KMS-11 (cell line): ENCODE measurements at regions not wholly inside any gene's neighbourhood (a gene's known extent, or its start where the extent isn't known, plus 50 kb on each side); places are given as distances from the start of the nearest gene placed in this dataset.

Source experiments
- H2AFZ ChIP-seq: fragments of 200-600 bp; sonication (generic); 2 replicates; pipeline ENCODE4 v1.6.1; 2016; ENCODE audit warnings: antibody characterized with exemption, mixed run types, low read depth
- H3K27ac ChIP-seq: fragments of 200-600 bp; sonication (generic); 2 replicates; pipeline ENCODE4 v1.6.1; 2016; ENCODE audit warnings: mild to moderate bottlenecking, mixed run types
- H3K27me3 ChIP-seq: fragments of 200-600 bp; sonication (generic); 2 replicates; pipeline ENCODE4 v1.6.1; 2017; ENCODE audit warnings: mild to moderate bottlenecking, low read depth, mixed run types, moderate library complexity; ENCODE audit not compliant: insufficient read depth
- H3K36me3 ChIP-seq: fragments of 200-600 bp; sonication (generic); 2 replicates; pipeline ENCODE4 v1.6.1; 2017; ENCODE audit warnings: mild to moderate bottlenecking, mixed run types; ENCODE audit not compliant: insufficient read depth
- H3K4me1 ChIP-seq: fragments of 200-600 bp; sonication (generic); 2 replicates; pipeline ENCODE4 v1.6.1; 2016; ENCODE audit warnings: mild to moderate bottlenecking, low read depth, mixed run types; ENCODE audit not compliant: poor library complexity, severe bottlenecking
- H3K4me2 ChIP-seq: fragments of 200-600 bp; sonication (generic); 2 replicates; pipeline ENCODE4 v1.7.0; 2016; ENCODE audit warnings: mild to moderate bottlenecking, mixed run types
- H3K4me3 ChIP-seq: fragments of 200-600 bp; sonication (generic); IDR thresholded peaks from 2 replicates; pipeline ENCODE4 v1.6.1; 2017; ENCODE audit warnings: low read depth, low read length, mixed read lengths; ENCODE audit not compliant: insufficient read depth
- H3K79me2 ChIP-seq: fragments of 200-600 bp; sonication (generic); 2 replicates; pipeline ENCODE4 v1.6.1; 2016; ENCODE audit warnings: low read depth, mixed run types; ENCODE audit not compliant: insufficient read depth
- H3K9ac ChIP-seq: fragments of 200-600 bp; sonication (generic); 2 replicates; pipeline ENCODE4 v1.6.1; 2016; ENCODE audit warnings: mild to moderate bottlenecking, mixed run types
- H4K20me1 ChIP-seq: fragments of 200-600 bp; sonication (generic); 2 replicates; pipeline ENCODE4 v1.6.1; 2016; ENCODE audit warnings: mild to moderate bottlenecking, mixed run types; ENCODE audit not compliant: insufficient read depth
- TF ChIP-seq, protein P1 (sequence below): fragments of 200-600 bp; sonication (generic); conservative IDR thresholded peaks from 2 replicates; pipeline ENCODE4 v1.6.1; 2017; ENCODE audit warnings: low read depth, mild to moderate bottlenecking, antibody characterized with exemption, low read length, moderate library complexity, mixed read lengths

DNA sequence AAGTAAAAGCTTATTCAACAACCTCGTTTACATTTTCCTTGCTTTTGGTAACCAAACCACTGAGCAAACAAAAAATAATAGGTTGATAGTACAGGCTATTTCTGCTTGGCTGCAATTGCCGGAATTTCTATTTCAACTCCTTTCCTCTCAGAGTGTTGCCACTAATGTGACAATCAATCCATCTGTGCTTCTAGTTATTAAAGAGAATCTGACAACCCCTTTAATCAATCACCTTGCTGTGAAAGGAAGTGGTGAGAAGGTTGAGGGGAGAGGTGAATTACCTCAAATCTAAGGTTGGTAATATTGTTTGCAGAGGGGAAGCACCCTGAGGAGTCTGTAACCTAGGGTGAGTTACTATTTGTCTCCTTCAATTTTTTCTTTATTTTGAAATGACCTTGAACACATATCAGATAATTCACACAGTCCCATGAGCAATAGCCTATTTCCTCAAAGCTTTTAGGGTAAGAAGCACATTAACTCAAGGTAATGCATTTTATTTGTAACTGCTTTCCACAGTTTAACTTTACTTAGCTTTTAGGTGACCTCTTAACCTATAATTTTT, 603.4 kb downstream of the MMUT start:
- Histone ChIP-seq H3K27ac (no peak overlapping the region), H3K4me1 (no peaks in the 10 kb centered on the region), H3K9ac (no peak overlapping the region), H3K4me2 (no peak overlapping the region), H3K4me3 (no peak overlapping the region), H4K20me1 (no peaks in the 10 kb centered on the region), H3K36me3 (no peaks in the 10 kb centered on the region), H2AFZ (no peak overlapping the region), H3K27me3 (no peaks in the 10 kb centered on the region), H3K79me2 (no peaks in the 10 kb centered on the region)
- TF ChIP-seq, protein P1, sequence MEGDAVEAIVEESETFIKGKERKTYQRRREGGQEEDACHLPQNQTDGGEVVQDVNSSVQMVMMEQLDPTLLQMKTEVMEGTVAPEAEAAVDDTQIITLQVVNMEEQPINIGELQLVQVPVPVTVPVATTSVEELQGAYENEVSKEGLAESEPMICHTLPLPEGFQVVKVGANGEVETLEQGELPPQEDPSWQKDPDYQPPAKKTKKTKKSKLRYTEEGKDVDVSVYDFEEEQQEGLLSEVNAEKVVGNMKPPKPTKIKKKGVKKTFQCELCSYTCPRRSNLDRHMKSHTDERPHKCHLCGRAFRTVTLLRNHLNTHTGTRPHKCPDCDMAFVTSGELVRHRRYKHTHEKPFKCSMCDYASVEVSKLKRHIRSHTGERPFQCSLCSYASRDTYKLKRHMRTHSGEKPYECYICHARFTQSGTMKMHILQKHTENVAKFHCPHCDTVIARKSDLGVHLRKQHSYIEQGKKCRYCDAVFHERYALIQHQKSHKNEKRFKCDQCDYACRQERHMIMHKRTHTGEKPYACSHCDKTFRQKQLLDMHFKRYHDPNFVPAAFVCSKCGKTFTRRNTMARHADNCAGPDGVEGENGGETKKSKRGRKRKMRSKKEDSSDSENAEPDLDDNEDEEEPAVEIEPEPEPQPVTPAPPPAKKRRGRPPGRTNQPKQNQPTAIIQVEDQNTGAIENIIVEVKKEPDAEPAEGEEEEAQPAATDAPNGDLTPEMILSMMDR = no peak

DNA sequence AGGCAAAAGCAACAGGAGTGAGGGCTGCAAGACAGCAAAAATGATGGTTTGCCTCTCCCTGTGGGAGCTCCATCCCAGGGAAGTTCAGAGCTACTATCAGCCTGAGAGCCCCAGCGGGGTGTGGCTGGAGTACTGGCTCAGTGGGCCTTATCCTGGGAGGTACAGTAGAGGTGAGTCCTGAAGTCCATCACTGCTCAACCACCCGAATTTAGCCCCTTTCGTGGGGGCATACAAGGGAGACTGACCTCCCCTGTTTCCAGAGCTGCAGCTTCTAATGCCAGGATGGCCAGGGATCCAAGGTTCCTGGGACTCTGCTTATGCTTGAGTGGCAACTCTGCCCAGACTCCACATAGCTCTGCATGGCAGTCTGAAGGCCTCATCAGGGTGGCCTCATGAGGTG, 617.8 kb downstream of the MMUT start:
- no peak overlapping the region for H3K4me2 ChIP-seq
- no peak overlapping the region for H3K9ac ChIP-seq
- H4K20me1 ChIP-seq = no peaks in the 10 kb centered on the region
- H3K36me3 ChIP-seq = no peaks in the 10 kb centered on the region
- TF ChIP-seq, protein P1 = no peak
- H3K4me3 ChIP-seq = no peak overlapping the region
- no peak overlapping the region for H2AFZ ChIP-seq
- H3K4me1 ChIP-seq = no peaks in the 10 kb centered on the region
- H3K79me2 ChIP-seq = no peaks in the 10 kb centered on the region
- H3K27ac ChIP-seq = no peak overlapping the region
- H3K27me3 ChIP-seq = no peaks in the 10 kb centered on the region

DNA sequence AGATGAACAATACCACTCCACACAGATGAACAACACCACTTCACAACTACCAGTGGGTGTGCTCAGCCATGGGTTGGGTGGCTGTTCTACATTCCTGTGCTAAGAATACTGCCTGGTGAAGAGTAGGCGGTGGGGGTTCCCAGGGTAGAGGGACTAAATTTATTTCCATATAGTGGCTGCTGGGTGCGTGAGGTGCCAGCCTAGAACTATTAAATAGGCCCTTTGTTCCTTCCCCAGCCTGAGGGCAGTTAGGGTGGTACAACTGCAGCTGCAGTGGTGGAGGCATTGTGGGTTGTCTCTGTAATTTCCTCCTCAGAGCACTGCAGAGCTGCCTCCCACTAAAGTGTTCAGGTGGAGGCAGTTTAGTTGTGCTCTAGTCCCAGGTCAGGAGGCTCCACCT, 618.4 kb downstream of the MMUT start:
- no peaks in the 10 kb centered on the region for H3K36me3 ChIP-seq
- no peaks in the 10 kb centered on the region for H3K27me3 ChIP-seq
- H3K79me2 ChIP-seq = no peaks in the 10 kb centered on the region
- no peak overlapping the region for H3K27ac ChIP-seq
- H3K4me3 ChIP-seq = no peak overlapping the region
- H3K4me2 ChIP-seq = no peak overlapping the region
- no peaks in the 10 kb centered on the region for H4K20me1 ChIP-seq
- H2AFZ ChIP-seq = no peak overlapping the region
- TF ChIP-seq, protein P1 = no peak
- no peaks in the 10 kb centered on the region for H3K4me1 ChIP-seq
- no peak overlapping the region for H3K9ac ChIP-seq

DNA sequence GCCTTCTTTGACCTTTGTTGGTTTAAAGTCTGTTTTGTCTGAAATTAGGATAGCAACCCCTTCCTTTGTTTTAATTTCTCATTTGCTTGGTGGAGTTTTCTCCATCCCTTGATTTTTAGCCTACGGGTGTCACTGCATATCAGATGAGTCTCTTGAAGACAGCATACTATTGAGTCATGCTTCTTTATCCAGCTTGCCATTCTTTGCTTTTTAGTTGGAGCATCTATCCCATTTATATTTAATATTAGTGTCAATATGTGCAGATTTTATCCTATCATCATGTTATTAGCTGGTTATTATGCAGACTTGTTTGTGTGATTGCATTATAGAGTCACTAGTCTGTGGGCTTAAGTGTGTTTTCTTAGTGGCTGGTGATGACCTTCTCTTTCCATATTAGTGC, 622.2 kb downstream of the MMUT start:
- Histone ChIP-seq H3K27me3 (no peaks in the 10 kb centered on the region), H3K79me2 (no peaks in the 10 kb centered on the region), H3K27ac (no peak overlapping the region), H3K4me3 (no peak overlapping the region), H4K20me1 (no peaks in the 10 kb centered on the region), H3K9ac (no peak overlapping the region), H3K36me3 (no peaks in the 10 kb centered on the region), H3K4me1 (peaks cover 3% of the 10 kb centered on the region), H2AFZ (no peak overlapping the region), H3K4me2 (no peak overlapping the region)
- TF ChIP-seq, protein P1 = no peak
